Suppressor macrophage treated with lipopolysaccharide for 1 hour (primary cell): ENCODE measurements at regions not wholly inside any gene's neighbourhood (a gene's known extent, or its start where the extent isn't known, plus 50 kb on each side); places are given as distances from the start of the nearest gene placed in this dataset.
"Not testable (repeated sequence)": the region's sequence is repeated elsewhere in the genome, so short reads cannot be mapped to it uniquely, and the experiment has no call there.

Experiments
- DNase-seq, 3 donors: peaks; one replicate each; pipeline ENCODE4 v3.0.0-alpha.2; 2020 to 2022

GRCh38 chr5:100011160-100011559, 524.0 kb upstream of the FAM174A start:
- not testable (repeated sequence) for DNase-seq

GRCh38 chr5:100004969-100005368, 530.2 kb upstream of the FAM174A start:
- DNase-seq = no peak

DNA sequence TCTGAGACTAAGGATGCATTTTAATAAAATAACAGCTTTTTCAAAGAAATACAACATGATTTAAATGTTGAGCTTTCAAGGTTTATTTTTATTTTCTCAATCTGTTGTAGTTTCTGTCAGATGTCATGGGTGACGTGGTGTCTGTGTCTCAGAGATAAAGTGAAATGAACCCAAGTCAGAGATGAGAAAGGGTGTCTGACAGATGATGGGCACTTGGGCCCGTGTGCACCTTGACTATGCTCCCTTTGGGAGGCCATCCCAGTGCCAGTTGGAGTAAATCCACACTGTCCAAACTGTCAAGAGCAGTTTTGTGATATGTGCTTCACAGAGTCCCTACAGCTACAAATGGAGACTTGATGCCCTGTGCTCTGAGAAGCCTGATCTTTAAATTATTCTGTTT, 536.9 kb upstream of the FAM174A start:
- no peak for DNase-seq

DNA sequence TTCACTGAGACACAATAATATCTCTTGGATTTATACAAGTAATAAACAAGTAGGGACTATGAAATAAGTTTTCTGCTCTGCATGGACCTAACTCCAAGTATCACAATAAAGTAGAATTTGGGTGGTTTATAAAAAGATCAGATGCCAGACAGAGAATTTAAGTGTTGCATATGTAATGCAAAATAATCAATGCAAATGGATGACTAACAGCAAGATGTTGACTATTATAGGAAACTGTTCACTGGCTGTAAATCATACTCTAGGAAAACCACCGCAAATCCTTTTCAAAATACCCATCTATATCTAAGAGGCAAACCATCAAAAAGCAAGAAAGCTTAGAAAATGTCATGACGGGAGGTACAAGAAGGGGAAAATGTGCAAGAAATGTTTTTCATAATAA, 539.8 kb upstream of the FAM174A start:
- no peak for DNase-seq

DNA sequence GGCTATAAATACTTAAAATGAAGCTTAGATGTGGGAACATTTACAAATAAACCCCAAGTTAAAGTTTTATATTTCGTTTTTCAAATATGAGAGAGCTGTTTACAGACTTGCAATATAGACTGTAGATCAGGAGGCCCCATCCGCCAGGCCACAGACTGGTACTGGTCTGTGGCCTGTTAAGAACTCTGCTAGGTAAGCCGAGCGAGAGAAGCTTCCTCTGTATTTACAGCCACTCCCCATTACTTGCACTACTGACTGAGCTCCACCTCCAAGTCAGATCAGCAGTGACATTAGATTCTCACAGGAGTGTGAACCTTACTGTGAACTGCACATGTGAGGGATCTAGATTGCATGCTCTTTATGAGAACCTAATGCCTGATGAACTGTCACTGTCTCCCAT, 561.4 kb upstream of the FAM174A start:
- no peak for DNase-seq

DNA sequence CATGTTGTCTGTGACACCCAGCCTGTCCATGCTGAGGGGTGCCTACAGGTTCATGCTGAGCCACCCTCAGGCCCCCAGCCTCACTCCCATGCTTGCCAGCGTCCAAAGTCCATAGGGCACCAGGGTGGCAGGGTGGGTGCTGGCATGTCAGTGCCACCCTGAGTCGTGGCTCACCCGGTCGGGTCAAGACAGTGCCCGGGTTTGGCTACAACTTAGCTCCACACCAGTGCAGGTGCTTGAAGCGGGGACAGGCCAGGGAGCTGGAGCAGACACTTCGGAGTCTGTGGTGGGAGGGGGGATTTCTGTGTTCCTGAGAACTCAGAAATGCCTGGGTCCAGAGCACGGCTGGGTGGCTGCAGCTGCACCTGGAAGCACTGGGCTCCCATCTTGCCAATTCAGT, 579.2 kb upstream of the FAM174A start:
- no peak for DNase-seq

DNA sequence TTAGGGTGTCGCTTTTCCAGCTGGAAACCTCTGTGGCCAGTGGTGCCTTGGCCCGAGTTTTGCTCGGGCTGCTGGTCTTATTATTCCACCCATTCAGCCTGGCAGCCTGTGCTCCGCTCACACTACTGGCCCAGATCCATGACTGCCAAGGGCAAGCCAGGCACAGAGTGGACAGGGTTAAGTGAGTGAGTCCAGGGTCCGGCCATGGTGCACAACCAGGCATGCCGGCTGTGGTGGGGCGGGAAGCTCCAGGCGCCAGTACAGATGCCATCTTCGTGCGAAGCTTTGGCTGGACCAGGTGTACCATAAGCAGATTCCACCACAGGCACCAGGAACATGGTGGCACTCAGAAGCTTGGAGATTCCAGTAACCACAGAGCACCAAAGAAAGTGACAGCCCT, 580.2 kb upstream of the FAM174A start:
- DNase-seq = no peak

DNA sequence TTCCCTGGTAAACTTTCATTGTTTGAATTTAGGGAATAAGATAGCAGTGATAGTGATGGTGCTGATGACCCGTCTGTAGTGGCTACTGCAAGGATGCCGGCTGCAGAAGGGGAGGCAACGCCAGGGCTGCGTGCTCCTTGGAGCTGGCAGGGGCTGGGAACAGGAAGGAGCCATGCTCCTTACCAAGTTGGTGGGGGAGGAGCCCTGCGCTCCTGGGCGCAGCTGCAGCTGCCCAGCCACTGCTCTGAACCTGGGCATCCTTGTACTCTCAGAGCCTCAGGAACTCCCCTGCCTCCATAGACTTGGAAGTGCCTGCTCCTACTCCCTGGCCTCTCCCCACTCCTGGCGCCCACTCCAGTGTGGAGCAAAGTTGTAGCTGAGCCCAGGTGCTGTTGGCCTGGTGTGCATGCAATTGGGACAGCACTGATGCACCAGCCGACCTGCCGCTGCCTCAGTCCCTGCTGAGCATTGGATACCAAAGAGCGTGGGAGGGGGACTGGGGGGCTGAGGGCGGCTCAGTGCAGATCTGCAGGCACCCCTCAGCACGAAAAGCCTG, 585.1 kb upstream of the FAM174A start:
- no peak for DNase-seq

DNA sequence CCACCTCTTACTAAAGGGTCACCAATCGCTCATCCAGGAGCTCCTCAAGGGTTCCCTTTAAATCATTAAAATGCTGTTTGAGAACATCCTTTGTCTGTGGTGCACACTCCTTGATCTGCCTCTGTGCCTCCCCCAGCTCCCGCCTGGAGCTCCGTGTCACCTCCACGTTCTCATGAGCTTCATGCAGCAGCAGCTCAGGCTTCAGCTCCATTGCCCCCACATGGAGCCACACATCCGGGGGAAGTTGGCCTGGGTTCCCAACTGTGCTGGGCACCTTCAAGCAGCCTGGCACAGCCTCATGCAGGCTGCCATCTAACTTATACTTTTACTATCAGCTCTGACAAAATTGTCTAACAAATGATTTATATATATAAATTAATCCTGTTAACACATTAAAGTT, 585.8 kb upstream of the FAM174A start:
- DNase-seq = no peak

DNA sequence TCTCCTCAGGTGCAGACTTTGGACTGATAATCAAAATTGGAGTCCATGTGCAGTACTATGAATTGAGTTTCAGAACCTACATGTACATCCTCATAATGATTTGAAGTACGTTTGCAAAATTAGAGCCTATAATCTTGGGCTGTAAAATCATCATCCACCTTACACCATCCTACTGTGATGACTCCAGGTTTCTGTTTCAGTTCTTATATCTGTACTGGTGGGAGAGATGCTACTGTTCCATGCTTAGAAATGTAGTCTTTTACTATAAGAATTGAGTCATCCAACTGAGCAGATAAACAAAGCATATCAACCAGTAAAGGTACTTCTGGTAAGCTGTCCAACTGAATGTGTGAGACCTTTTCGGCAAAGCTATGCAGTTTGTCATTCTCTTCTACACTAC, 586.3 kb upstream of the FAM174A start:
- no peak for DNase-seq

DNA sequence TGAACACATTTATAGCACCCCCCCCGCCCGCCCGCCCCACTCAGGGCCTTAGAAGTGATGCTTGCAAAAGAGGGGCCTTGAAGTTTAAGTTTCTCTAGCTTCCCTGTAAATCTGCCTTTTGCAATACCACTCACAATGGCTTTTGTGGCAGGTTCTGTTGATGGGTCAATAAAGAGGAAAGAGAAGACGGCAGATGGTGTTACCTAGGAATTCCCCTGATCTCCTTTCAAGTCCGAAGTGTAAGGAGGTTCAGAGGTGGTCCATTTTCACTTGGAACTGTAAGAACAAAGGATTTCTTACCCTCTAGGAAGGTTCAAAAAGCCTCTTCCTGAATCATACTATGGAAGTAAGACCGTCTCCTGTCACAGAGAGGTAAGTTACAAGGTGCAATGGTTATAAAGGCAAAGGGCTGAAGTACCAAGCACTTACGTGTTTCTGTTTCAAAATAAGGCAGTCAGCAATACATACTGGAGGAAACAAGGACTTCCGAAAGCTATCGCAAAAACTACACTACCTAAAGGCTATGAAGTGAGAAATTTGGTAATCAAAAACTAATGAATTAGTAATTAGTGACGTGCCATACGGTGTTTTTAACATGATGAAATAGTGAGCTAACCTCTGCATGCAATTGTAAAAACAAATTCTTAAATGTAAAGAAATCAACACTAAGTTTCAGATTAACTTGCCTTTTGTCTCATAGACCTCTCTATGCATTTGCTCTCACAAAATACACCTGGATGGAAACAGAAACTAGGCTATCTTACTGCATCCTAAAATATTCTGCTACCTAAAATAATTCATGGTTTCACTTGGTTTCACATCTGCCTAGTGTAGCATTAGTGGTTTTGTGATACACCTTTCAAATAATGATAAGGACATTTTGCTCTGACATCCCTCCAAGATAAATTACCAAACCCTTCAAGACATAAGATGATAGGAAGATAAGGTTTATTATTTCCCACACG, 589.4 kb upstream of the FAM174A start:
- no peak for DNase-seq

DNA sequence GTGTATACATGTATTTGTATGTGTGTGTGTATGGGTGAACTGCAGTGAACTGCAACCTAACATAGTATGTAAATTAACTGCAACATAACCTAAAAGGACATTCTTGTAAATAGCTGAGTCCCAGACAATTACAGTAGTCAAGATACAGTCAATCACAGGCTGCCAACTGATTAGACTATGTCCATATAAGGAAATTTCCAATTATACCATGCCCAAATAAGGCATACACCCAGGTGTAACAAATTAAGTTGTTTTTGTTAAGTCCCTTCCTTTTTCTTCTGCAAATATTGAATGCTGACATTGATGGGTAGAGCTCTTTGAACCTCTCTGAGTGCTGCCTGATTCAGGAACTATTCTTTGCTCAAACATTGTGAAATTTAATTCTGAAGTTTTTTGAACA, 594.6 kb upstream of the FAM174A start:
- no peak for DNase-seq

GRCh38 chr5:99936911-99937310, 598.3 kb upstream of the FAM174A start:
- DNase-seq = peak in 1 of 3 donors; percentile 0

DNA sequence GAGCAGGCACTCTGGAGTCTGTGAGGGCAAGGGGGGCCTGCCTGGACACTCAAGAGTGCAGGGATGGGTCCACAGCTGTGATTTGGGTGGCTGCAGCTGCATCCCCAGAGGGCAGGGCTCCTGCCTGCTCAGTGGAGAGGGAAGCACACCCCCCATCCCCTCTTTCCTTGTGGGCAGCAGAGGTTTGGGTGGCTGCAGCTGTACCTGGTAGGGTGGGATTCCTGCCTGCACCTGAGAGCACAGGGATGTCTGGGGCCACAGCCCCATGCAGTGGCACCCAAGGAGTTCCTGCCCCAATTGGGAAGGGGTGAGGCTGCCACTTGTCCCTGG, 605.4 kb upstream of the FAM174A start:
- no peak for DNase-seq

DNA sequence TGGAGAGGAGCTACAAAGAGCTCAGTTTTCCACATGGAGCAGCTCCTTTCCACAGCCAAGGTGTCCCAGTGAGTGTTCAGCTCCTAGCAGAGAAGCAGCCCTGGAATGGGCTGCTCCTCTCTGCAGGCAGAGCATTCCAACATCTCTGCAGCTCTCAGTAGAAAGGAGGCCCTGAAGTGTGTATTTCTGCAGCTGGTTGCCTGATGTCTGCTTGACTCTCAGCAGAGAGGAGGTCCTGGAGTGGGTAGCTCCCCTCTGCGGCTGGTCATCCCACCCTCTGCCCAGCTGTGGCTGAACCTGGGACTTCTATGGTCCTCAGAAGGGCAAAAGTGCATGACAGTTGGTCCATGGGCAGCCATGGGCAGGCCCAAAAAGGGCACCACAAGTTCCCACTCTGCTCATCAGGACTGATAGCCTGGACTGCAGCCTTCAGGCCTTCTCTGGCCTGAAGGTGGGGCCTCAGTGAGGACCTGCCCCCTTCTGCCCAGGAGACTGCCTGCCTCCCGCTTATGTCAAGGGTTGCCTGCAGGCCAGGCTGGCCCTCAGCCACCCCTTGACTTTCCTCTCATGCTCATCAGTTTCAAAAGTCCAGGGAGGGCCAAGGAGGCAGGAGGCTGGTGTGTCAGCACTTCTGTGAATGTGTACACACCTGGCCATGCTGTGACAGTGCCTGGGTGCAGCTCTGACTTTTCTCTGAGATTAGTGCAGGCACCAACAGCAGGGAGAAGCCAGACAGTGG, 605.9 kb upstream of the FAM174A start:
- no peak for DNase-seq

GRCh38 chr5:99928490-99928889, 606.7 kb upstream of the FAM174A start:
- DNase-seq = no peak

DNA sequence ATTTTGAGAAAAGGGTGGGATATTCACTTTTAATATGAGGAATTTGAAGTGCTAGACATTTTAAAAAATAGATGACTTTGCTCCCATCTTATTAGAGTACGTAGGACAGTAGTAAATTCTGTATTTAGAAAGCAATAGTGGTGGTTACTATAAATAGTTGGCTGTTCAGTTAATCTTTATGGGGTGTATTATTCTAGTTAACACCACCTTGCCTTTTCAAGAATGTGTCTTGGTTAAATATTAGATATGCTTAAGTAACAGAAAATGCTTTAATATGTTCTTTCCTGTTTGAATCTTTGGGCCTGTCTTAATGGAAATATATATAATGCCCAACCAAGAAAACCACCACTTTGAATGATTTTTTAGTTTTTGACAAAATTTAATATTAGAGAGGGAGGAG, 608.7 kb upstream of the FAM174A start:
- no peak for DNase-seq

- no peak for DNase-seq
These were observed 612.8 kb upstream of the FAM174A start for GRCh38 chr5:99922386-99922785.

DNA sequence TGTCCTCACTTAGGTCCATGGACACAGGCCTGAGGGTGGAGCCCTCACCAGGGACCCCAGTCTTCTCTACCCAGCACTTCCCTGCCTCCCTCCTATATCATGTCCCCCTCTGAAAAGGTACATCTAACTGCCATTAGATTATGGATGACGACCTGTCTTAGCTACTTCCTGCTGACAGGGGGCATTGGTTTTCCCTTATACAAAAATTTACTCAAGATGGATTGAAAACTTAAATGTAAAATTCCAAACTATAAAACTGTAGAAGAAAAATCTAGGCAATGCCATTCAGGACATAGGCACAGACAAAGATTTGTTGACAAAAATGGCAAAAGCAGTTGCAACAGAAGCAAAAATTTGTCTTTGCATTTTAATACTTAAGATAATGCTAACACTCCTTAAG, 623.2 kb upstream of the FAM174A start:
- DNase-seq = no peak

DNA sequence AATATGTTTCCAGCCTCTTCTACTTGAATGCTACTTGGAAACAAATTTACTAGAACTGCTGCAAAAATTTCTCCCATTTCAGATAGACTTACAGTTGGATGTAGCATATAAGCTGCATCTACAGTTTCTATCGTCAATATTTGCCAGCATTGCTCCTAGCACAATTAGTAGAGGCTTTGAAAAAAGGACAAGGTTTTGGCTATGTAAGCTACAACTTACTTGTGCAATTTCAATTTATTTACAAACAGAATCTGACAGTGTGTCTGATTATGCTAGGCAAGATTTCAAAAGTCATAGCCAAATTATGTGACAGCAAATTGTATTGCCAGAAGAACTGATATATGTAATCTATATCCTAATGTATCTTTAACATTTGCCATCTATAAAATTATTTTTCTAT, 628.4 kb upstream of the FAM174A start:
- no peak for DNase-seq

DNA sequence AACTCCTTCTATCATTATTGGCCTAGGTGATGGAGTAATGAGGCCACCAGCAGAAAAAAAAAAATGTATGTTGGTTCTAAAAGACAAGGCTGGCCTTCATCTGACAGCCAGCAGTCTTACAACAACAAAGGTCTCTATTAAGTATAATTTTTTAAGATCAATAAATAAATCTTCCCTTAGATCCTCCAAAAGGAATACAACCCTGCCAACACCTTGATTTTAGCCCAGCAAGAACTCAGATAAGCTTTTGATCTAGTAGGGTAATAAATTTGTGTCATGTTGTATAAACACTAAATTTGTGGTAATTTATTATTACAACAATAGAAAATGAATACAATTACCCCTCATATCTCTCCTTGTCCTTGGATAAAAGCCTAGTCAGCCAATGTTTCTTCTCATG, 633.2 kb upstream of the FAM174A start:
- no peak for DNase-seq

DNA sequence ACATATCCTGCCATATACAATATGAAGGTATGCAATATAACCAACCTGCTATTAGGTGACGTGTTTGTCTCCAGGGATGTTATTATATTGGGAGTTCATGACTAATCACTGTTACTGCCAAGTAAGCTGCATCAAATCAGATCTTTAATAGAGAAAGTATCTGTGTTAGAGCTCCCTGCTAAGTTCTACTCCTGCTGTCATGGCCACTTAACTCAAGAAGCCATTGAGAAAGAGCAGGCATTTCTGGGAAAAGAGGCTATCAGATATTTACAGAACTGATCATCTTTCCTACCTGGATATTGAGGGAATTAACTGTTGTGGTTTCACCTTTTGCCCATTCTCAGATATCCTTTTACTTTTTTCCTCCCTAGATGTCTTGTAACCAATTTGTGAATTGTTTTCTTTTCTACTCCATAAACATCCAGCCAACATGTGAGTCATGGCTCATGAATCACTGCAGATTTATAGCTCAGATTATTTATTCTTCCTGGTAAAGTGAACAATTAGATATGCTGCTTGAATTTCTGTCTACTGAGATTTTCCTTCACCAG, 634.8 kb upstream of the FAM174A start:
- no peak for DNase-seq

GRCh38 chr5:99879791-99880511, 655.2 kb upstream of the FAM174A start:
- no peak for DNase-seq
